Colon (tissue), 2 donors: ENCODE measurements at regions not wholly inside any gene's neighbourhood (a gene's known extent, or its start where the extent isn't known, plus 50 kb on each side); places are given as distances from the start of the nearest gene placed in this dataset.

Experiments used
- FAIRE-seq: peaks from 2 replicates; lab custom pipeline; 2012; peaks lifted over from hg19 to GRCh38; lab: Jason Lieb, UNC
- donor health status: control.
- donor health status: control.

- FAIRE-seq, result no peak
Measured at GRCh38 chr7:95668504-95669018, 72.2 kb upstream of the PDK4 start.

- FAIRE-seq, result no peak
Measured at GRCh38 chr7:95662987-95663386, 66.7 kb upstream of the PDK4 start.

GRCh38 chr7:95660023-95660434 lies 63.7 kb upstream of the PDK4 start:
- FAIRE-seq, result peak; percentile 95

- FAIRE-seq, result no peak
Measured at GRCh38 chr7:95658676-95659075, 62.4 kb upstream of the PDK4 start.

GRCh38 chr7:95649546-95649945 lies 53.2 kb upstream of the PDK4 start:
- no peak for FAIRE-seq

- FAIRE-seq, result no peak
Measured at GRCh38 chr7:95646350-95646749, 50.0 kb upstream of the PDK4 start.
